NCI-H146 treated with DMSO at 0.1 percent for 48 hours (cell line): ENCODE measurements at regions not wholly inside any gene's neighbourhood (a gene's known extent, or its start where the extent isn't known, plus 50 kb on each side); places are given as distances from the start of the nearest gene placed in this dataset.
A peak's percentile ranks its signal among the peaks of the same experiment; 100 is the strongest.

ENCODE experiments used
- DNase-seq: peaks from one replicate; lab custom pipeline; 2025; ENCODE audit not compliant: unreplicated experiment; lab: John Stamatoyannopoulos, UW

DNA sequence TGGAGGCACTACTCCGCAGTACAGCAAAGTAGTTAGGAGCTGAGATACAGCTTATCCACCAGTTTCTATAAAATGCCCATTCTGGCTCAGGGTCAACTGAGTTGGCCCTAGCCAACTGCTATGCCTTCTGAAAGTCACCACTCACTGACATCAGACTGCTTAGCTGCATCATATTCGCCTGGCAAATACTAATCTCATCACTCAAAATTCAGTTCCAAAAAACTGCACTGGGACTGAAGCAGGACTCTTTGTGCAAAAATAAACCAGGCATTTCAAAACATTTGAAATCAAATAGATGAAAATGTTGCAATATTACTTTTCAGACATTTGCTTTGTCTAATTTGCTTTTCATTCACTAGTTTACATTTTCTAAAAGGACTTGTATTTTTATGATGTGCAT is 230.0 kb downstream of the ALDH8A1 start:
- no peak for DNase-seq

- DNase-seq: no peak
Observed at GRCh38 chr6:134719286-134719685, 230.6 kb downstream of the ALDH8A1 start.

DNA sequence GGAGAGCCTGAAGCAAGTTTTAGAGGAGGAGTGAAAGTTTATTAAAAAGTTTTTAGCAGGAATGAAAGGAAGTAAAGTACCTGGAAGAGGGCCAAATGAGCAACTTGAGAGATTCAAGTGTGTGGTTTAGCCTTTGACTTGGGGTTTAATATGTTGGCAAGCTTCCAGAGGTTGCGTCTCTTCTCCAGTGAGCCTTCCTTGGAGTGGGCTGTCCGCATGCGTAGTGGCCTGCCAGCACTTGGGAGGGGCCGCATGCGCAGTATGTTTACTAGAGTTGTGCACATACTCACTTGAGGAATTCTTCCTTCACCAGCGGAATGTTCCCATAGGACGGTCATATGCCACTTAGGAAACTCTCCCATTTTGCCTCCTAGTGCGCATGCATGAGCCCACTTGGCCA is 235.2 kb downstream of the ALDH8A1 start:
- DNase-seq: no peak

- no peak for DNase-seq
Observed at GRCh38 chr6:134714113-134714512, 235.8 kb downstream of the ALDH8A1 start.

GRCh38 chr6:134712311-134712710 is 237.6 kb downstream of the ALDH8A1 start:
- no peak for DNase-seq

GRCh38 chr6:134708079-134708478 is 241.8 kb downstream of the ALDH8A1 start:
- no peak for DNase-seq

DNA sequence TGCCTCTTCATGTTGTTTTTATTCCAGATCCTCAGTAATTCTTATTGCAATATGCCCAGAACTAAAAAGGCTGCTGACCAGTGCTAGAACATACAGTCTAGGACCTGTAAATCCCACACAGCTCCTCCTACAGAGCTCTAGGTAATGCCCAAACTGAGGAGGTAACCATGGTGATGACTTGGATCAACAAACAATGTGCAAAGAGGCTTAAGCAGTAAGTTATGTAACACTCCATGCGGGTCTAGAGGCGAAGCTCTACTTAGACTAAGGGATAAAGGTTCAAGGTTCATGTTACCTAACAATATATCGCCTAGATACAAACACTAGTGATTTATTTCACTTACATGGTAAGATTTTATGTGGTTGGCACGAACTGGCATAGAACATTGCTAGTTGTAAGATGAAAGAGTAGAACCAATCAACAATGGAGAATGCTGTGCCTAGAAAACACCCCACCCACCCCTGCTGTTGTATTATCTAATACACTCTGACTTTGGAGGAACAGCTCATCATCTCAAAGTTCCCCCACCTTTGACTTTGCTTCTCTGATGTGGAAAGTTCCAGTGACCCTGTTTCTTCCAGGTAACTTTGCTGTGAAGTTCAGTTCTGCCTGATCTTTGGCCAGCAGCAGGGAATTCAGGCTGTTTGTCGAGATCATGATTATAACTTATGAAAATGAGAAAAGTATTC is 242.4 kb downstream of the ALDH8A1 start:
- DNase-seq: no peak

DNA sequence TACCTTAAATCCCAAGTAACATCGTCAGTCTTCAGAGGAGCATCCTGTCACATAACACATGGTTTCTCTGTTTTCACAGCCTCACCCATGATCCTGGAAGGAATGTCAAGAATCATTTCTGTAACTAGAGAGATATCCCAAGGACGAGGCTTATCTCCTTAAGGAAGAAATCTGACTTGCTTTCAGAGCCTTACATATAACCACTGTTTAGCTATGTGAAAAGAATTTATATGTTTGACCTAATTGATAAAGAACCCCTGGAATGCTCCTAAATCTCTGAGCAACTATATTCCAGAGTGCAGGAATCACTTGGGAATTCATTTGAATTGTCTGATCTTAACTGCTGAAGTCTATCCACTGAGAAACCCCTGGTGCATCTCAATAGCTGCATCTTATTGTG is 243.1 kb downstream of the ALDH8A1 start:
- DNase-seq: no peak

GRCh38 chr6:134706153-134706552 is 243.7 kb downstream of the ALDH8A1 start:
- DNase-seq: no peak

- no peak for DNase-seq
Observed at GRCh38 chr6:134703206-134703605, 246.7 kb downstream of the ALDH8A1 start.

DNA sequence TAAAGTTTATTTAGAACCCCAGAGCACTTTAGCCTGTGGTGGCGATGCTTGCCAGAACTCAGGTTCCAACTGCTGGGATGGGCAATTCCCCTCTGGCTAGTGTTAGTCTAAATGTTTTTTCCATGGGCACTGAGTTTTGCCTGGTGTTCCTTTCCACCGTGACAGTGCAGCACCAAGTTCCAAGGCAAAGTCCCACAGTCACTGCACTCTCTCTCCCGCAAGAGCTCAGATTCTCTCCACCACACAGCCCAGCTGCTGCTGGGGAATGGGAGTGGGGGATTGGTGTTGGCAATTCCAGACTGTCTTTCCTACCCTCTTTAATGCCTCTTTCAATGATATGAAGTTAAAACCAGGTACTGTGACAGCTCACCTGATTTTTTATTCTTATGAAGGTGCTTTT is 247.6 kb downstream of the ALDH8A1 start:
- no peak for DNase-seq

GRCh38 chr6:134701301-134701700 is 248.6 kb downstream of the ALDH8A1 start:
- no peak for DNase-seq

DNA sequence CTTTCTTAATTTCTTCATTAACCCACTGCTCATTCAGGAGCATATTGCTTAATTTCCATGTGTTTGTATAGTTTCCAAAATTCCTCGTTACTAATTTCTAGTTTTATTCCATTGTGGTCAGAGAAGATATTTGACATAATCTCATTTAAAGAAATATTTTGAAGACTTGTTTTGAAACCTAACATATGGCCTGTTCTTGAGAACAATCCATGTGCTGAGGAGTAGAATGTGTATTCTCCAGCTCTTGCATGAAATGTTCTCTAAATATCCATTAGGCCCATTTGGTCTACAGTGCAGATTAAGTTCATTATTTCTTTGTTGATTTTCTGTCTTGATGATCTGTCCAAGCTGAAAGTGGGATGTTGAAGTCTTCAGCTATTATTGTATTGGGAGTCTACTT is 251.7 kb downstream of the ALDH8A1 start:
- DNase-seq: no peak

DNA sequence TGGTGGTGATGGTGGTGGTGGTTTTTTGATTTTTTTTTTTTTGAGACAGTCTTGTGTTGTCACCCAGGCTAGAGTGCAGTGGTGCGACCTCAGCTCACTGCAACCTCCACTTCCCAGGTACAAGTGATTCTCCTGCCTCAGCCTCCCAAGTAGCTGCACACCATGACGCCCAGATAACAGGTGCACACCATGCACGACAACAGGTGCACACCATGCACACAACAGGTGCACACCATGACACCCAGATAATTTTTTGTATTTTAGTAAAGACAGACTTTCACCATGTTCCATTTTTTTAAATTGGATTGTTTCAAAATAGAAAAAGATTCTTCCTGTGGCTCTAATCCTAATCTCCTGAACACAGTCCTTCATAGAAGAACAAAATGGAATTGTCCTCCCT is 257.9 kb downstream of the ALDH8A1 start:
- DNase-seq: no peak

DNA sequence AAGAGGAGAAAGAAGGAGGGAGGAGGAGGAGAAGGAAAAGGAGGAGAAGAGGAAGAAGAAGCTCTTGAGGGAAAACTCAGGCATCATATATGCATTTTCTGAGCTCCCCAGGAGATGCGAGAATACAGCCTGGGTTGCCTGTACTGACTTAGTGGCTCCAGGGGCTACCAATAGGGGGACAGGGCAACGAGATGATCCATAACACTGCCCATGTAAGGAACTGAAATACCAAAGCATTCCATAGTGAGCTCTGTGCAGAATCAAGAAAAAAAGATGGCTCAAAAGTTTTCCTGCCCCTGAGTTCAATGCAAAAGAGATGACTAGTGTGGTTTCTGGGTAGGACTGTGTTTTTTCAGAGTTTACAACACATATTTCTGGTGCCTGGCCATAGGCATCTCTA is 258.7 kb downstream of the ALDH8A1 start:
- no peak for DNase-seq

DNA sequence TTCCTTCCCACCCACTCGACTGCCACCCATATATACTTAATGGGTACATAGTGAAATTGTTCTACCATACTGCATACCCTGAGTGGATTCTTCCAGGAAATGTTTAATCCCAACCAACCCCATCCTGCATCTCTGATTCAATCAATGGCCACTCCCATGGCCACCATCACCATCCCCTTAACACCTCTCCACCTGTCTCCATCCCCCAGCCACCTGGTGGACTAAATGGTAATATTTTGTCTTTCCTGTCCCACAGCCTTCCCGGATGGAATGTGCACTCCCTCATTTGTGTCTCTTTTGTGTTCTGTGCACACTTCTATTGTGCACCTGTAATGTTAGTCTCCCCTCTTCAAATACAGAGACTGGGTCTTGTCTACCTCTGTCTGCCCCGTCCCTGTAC is 259.9 kb downstream of the ALDH8A1 start:
- no peak for DNase-seq

- no peak for DNase-seq
Observed at GRCh38 chr6:134689641-134690040, 260.3 kb downstream of the ALDH8A1 start.

- DNase-seq: no peak
Observed at GRCh38 chr6:134689177-134689576, 260.7 kb downstream of the ALDH8A1 start.

- peak; percentile 82 for DNase-seq
Observed at GRCh38 chr6:134686071-134686470, 263.8 kb downstream of the ALDH8A1 start.

DNA sequence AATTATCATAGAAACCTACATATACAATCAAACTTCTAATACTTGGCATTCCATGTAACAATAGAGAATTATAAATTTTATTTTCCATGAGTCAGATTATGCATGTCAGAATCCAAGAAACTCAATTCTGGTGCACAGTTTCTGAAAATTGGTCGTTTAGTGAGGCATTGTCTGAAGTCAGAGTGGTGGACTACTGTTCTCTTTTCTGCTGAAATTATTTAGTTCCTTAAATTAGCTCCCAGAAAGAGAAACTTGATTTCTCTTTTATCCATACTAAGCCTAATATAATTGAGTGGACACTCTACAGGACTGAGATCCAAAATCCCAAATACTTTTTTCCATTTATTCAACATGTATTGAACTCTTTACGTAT is 265.5 kb downstream of the ALDH8A1 start:
- no peak for DNase-seq

DNA sequence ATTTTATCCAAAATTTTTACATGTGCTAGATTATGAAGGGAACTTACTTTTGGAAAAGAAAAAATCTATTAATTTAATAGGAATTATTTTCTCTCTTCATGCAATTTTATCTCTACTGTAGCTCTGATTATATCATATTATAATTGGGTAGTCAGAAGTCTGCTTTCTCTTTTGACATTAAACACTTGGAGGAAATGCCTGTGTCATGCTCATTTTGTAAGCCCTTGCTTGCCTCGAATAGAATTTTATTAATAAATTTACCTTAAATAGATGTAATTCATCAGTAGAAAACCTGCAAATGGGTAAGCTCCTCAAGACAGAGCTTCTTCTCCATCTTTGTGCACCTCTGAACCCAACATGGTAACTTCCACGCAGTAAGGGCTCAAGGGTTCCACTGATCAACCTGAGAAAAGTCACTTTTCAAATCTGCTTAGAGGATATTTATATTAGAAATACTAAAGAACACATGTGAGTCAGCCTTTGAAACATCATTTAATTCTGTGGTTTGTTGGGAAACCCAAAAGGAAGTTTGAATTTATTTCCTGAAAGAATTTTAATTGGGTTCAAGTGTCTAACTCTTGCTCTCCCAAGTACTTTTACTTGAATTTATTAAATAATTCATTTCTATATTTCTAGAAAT is 266.0 kb downstream of the ALDH8A1 start:
- DNase-seq: no peak

- no peak for DNase-seq
Observed at GRCh38 chr6:134680433-134680832, 269.5 kb downstream of the ALDH8A1 start.

- DNase-seq: no peak
Observed at GRCh38 chr6:134680021-134680420, 269.9 kb downstream of the ALDH8A1 start.
